ENCODE measurements at regions not wholly inside any gene's neighbourhood (a gene's known extent, or its start where the extent isn't known, plus 50 kb on each side); places are given as distances from the start of the nearest gene placed in this dataset.
"Not testable (repeated sequence)": the region's sequence is repeated elsewhere in the genome, so short reads cannot be mapped to it uniquely, and the experiment has no call there.

DNA sequence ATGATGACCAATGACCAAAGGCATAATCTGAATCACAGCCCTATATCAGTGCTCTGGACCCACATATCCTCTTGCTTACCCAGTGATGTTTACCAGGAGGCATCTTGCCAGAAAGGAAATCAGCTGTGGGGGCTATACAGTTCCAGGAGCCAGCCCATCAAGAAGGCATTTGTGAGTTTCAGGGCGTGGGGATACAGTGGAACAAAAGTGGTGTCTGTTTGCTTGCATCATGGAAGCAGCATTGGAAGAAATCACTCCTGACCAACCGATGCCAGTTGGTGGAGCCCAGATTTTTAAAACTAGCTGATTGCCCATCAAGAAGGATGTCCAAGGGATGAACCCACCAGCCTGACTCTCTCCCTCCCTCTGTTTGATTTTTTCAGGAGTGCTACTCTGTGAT is 106.5 kb upstream of the EGFLAM start:
- DNase-seq (ENCODE audit: extremely low spot score, insufficient read length, low read depth) (no peak), FAIRE-seq (no peak)

DNA sequence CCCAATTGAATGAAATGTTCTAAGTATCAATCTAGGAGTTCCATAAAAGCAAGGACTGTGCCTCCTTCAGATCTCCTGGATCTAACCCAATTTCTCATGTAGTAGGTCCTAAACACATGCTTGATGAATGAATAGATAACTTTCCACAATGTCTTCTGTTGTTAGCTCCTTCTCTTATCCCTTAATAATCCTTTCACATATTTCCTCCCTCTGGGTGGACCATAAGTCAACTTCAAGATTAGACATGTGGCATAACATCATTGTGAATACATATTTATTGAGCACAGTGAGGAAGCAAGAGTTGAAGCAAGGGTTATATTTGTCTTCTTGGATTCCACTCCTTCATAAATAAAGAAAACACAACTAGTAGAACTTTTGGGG is 108.6 kb upstream of the EGFLAM start:
- DNase-seq (ENCODE audit: extremely low spot score, insufficient read length, low read depth) (no peak), FAIRE-seq (no peak)

DNA sequence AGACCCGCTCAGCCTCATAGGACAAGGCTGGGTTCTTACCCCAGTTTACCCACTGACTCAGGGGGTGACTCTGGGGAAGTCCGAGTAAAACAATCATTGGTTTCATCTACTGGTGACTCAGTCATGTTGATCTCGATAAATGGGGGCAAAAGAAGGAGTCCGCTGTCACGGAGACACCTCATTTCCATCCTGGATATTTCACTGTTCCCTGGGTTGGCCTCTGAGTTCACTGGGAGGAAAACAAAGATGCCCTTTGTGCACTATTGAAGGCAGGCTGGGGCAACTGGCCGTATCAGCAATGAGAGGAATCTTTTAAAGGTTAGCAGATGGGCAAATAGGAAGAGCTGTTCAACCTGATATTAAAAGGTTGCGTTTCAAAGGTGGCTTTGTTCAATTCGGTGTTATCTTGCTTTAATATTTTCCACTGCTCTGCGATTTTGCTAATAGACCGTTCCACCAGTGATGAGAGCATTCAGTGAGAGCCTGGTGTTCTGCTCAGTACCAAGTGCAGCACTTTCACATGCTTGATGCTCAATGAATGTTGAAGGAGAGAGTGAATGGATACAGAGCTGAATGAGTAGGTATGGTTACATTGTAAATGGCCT is 110.2 kb upstream of the EGFLAM start:
- no peak for DNase-seq (ENCODE audit: extremely low spot score, insufficient read length, low read depth)
- no peak for FAIRE-seq

DNA sequence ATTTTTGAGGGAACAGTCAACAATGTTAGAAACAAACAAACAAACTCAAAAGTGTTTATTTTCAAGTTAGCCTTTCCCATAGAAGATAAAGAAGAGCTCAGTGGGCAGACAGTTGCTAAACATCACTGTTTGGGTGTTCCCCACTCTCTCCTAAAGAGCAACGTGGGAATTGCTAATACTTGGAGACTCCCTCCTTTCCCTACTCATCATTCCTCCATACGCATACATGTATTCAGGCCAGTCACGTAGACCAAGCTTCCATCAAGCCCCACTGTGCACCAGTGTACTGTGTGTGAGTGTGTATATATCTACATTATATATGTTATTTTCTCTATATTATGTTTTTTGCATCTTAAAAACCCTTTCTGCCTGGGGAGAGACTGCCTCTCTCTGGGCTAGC is 115.0 kb upstream of the EGFLAM start:
- FAIRE-seq, result no peak
- no peak for DNase-seq (ENCODE audit: extremely low spot score, insufficient read length, low read depth)

DNA sequence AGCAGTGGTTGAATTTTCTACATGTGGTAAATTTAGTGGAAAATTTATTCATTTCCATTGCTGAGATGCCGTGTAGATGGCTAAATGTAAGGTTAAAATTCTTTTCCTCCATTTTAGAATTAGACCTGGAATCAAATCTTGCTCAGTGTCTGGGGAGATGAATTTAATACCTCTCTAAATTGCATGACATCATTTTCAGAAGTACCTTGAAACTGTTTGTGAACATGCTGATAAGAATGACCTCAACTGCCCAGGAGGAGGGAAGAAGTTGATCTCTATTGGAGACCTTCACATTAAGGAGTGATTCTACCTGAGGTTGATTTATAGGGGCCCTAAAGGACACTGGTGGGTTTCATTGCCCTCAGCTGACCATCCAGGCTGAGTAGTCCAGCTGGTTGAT is 116.7 kb upstream of the EGFLAM start:
- no peak for FAIRE-seq
- DNase-seq (ENCODE audit: extremely low spot score, insufficient read length, low read depth), result no peak

DNA sequence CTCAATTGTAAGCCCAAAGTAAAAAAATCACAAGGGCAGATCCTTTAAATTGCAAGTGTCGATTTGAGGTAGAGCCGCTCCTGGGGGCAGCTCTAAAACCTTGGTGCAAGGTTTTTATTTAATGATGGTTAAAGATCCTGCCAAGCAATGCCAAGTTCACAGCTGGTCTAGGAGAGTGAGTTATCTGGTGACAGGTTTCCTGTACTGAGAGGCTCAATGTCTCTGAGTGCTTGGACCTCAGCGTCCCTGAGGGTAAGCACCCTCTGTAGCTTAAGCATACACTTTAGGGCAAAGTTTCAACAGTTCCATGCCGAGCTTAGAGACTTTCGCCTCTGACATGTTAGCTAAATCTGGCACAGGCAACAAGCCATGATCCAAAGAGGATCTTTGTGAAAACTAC is 119.8 kb upstream of the EGFLAM start:
- FAIRE-seq, result no peak
- no peak for DNase-seq (ENCODE audit: extremely low spot score, insufficient read length, low read depth)

DNA sequence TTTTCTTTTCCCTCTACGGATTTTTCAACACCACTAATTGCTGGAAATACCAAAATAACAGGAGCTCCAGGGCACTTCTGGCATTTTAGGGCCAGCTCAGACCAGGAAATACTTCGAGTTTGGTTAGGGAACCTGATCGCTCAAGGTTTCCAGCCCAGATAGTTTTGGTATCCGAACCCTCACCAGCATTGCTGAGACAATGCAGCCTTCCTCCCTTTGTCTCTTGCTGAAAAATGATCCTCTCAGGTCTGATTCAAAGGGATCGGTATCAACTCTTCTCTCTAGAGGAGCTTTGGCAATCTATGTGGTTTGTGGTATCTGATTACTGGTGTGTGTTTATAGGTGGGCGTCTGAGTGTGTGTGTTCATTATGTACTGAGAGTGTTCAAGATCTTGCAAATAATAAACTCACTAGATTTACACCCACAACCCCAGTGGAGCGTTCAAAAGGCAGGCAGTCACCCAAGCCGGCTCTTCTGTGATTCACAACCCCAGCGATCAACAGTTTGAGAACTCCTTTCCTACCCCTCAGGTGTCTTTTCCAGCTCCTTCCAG is 122.8 kb upstream of the EGFLAM start:
- FAIRE-seq (no peak), DNase-seq (ENCODE audit: extremely low spot score, insufficient read length, low read depth) (no peak)

DNA sequence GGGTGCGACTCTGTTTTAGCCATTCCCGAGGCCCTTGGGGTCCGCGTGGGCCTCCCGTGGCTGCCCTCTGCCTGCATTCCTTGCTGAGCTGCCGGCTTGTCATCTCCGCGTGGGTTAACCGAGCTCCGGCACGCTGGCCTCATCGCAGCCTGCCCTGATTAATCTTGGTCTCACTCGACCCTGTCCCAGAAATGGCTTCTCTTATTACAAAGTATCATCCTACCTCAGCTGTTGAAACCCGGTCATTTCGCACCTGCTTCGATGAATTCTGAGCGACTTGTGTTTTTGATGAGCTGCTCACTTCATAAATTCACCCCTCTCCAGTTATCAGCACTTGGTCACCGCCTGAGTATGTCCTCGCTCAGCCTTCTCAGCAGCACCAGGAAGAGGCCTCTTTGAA is 123.5 kb upstream of the EGFLAM start:
- DNase-seq (ENCODE audit: extremely low spot score, insufficient read length, low read depth) (no peak), FAIRE-seq (no peak)

DNA sequence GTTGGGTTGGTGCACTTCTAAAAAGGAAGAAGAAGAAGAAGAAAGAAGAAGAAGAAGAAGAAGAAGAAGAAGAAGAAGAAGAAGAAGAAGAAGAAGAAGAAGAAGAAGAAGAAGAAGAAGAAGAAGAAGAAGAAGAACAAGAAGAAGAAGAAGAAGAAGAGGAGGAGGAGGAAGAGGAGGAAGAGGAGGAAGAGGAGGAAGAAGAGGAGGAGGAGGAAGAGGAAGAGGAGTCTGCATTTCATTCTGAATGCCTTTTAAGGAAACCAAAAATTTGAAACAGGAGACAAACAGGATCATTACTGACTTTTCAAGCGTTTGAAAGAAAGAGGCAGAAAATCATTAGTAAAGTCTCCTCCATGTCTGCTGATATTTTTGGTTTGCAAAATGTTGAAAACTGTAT is 124.1 kb upstream of the EGFLAM start:
- DNase-seq (ENCODE audit: extremely low spot score, insufficient read length, low read depth); FAIRE-seq: not testable (repeated sequence)

DNA sequence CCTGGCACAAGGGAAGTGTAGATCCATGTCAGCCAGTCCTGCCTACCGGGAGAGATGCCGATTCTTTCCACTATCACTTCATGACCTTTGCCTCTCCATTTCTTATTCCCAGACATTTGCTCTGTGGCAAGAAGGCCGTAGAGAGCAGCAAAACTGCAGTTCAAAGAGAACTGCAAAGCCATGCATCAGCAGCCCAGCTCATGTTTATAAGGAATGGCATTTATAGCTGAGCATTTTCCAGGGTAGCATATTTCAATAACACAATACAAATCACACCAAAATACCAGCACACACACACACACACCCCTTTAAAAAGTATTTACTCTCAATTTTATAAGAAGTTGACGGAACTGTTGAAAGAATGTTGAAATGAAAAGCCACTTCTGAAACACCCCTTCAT is 126.7 kb upstream of the EGFLAM start:
- DNase-seq (ENCODE audit: extremely low spot score, insufficient read length, low read depth) (no peak), FAIRE-seq (no peak)

DNA sequence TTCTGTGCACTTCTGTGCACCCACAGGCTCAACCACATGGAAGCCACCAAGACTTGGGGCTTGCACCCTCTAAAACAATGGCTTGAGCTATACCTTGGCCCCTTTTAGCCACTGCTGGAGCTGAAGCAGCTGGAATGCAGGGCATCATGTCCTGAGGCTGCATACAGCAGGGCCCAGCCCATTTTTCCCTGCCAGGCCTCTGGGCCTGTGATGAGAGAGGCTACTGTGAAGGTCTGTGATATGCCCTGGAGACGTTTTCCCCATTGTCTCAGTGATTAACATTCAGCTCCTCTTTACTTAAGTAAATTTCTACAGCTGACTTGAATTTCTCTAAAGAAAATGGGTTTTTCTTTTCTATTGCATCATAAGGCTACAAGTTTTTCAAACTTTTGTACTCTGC is 134.0 kb upstream of the EGFLAM start:
- FAIRE-seq (no peak), DNase-seq (ENCODE audit: extremely low spot score, insufficient read length, low read depth) (no peak)

DNA sequence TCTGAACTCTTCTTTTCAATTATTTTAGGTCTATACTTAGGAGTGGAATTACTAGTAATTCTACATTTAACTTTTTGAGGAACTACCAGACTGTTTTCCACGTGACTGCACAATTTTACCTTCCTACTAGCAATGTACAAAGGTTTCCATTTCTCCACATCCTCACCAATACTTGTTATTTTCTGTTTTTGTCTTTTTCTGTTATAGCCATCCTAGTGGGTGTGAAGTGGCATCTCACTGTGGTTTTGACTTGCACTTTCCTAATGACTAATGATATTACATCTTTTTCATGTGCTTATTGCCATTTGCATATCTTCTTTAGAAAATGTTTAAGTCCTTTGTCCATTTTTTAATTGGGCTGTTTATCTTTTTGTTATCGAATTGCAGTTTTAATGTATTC is 136.9 kb upstream of the EGFLAM start:
- FAIRE-seq, result no peak
- DNase-seq (ENCODE audit: extremely low spot score, insufficient read length, low read depth), result no peak

DNA sequence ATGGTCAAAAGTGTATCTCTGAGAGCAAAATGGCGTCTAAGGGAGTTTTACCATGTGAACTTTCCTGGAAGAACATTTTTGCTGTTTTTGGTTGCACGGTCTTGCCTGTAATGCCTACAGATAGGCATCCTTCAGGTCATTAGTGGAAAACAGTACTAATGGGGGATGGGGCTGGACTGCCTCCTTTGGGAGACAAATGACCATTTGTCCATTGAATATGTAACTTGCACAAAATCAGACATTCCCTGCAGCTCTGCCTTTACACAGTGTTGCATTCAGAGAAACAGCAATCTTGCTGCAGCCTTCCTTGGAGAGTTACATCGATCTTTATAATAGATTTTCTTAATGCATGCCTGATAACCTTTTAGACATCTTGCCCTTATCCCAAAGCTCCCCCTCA is 138.5 kb upstream of the EGFLAM start:
- DNase-seq (ENCODE audit: extremely low spot score, insufficient read length, low read depth), result no peak
- FAIRE-seq, result no peak

DNA sequence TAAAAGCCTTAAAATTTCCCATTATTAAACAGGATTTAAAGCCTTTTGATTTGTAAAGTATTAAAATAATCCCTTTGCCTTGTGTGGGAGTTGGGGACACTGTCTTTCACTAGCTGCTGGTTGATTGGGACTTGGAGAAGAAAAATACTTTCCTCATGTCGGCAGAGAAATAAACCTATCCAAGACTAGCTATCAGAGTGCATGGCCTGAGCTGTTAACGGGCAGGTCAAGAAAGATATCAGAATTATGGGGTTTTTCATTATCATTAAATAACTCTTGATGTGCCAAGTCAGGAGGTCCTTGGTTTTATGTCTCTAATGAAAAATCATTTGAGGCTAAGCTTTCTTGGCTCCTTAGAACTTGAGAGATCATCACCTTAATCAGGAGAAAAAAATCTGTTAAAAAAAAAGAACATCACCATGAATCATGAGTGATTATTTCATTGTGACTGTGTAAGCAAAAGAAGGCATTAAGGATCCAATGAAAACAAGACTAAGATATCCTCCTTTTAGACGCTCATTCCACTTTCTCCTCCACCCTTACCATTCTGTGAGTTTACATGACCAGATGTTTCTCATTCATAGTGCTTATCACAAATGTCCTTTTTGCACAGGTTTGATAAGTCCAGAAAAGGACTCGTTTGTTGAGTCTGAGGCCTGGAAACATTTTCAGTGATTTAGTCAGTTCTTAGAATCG is 140.4 kb upstream of the EGFLAM start:
- no peak for FAIRE-seq
- DNase-seq (ENCODE audit: extremely low spot score, insufficient read length, low read depth), result no peak

DNA sequence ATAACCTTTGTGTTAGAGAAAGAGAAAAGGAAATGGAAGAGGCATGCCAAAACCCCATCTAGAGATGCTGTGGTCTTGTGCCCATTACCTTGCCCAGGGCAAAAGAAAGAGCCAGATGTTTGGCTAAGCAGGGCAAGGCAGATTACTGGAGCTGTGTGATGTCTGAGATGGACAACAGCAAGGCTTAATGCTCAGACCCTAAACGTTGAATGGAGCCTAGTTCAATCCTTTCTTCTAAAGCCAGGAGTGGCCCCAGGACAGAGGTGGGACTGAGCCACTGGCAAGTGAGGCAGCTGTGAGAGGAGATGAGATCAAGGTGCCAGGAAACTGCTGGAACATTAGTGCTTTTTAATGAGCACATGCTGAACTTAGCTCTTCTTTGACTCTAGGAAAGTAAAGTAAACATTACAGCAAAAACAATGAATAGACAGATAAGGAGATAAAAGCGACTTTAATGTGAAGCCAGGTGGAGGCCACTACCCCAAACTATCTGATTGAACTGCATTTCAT is 143.0 kb upstream of the EGFLAM start:
- no peak for DNase-seq (ENCODE audit: extremely low spot score, insufficient read length, low read depth)
- no peak for FAIRE-seq

DNA sequence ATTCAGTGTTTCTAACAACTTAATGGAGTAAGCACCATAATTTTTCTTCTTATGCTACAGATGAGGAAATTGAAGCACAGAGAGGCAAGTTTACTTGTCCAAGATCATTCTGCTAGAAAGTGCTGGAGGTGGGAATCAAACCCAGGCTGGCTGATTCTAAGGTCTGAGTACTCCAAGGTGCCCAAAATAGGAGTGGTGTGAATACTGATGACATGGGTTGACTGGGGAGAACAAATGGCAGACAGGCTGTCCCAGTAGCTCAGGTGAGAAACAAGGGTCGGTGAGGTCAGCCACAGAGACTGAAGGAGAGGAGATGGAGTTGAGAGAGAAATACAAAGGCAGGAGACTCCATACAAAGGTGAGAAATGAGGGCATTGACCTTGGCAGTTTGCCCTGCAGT is 144.5 kb upstream of the EGFLAM start:
- DNase-seq (ENCODE audit: extremely low spot score, insufficient read length, low read depth) (no peak), FAIRE-seq (no peak)

DNA sequence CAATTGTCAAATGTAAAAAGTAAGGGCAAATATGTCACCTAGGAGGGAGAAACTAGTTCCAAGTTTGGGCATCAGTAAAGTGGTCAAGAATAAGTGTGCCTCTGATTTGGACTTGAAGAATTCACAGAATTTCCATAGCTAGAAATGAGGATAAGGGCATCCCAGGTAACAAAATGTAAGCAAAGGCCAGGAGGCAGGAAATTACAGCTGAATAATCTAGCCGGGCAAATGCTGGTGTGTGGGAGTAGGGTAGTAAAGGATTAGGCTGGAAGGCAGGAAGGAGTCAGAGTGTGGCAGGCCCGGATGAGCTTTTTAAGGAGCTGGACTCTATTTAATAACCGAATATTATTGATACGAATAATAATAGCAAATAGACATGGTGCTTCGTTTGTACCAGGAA is 144.9 kb upstream of the EGFLAM start:
- DNase-seq (ENCODE audit: extremely low spot score, insufficient read length, low read depth) (no peak), FAIRE-seq (no peak)

DNA sequence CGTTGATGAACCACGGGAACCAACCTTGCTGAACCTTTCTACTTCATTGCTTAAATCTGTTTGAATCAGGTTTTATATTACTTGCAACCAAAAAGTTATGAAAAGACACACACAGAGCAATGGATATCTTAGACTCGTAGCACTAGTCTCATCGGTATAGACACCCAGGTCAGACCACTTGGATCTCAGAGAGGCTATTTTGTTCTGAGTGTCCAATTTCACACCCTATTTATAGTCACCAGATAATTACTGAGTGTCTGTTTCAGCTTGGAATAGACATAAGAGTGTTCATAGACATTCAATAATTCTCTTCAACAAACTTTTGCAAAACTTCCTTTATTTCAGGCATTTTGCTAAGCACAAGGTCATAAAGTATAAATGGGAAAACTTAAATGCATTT is 145.4 kb upstream of the EGFLAM start:
- DNase-seq (ENCODE audit: extremely low spot score, insufficient read length, low read depth) (no peak), FAIRE-seq (no peak)

DNA sequence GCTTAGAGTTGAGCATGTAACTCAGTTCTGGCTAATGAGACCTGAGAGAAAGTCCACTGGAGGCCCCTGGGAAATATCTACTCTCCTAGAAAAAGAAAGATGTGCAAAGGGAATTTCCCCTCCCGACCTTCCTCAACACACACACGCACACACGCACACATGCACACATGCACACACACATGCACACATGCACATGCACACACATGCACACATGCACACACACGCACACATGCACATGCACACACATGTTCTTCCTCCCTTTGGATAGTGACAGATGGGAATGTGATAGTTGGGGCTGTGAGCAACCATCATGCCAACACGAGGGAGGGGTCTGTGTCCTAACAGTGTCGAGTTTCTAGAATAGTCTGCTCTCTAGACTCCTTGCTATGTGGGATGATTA is 148.2 kb upstream of the EGFLAM start:
- no peak for DNase-seq (ENCODE audit: extremely low spot score, insufficient read length, low read depth)
- no peak for FAIRE-seq

DNA sequence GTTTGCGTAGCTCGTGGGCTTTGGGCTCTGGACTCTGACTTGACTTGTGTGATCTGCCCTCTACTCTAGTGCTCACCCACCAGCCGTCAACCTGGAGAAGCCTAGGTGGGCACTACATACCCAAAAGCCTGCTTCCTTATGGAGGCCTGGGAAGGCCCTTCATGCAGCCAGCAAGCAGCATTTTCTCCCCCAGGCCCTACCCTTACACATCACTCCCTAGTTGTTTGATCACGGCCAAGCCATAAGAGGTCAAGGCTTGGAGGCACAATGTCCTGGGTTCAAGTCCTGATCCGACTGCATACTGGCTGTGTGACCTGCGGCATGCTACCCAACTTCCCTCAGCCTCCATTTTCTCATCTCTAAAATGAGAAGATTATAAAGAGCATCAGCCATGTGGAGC is 151.3 kb upstream of the EGFLAM start:
- FAIRE-seq (no peak), DNase-seq (ENCODE audit: extremely low spot score, insufficient read length, low read depth) (no peak)

DNA sequence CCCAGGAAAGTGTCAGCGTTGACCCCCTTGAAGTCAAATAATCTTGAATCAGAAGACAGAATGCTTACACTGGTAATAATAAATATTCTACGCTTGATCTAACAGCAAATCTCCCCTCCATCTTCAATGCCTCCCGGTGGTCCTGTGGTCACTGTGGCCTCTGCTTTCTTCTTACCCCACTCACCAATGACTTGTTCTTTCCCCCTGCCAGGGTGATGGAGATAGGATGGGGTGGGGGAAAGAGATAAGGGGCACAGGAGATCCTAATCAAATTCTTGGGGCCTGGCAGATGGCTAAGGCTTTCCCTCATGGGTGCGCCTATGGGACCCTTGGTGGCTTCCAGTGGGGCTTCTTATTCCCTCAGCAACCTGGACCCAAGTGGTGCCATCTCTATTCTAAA is 152.6 kb upstream of the EGFLAM start:
- FAIRE-seq (no peak), DNase-seq (ENCODE audit: extremely low spot score, insufficient read length, low read depth) (no peak)

DNA sequence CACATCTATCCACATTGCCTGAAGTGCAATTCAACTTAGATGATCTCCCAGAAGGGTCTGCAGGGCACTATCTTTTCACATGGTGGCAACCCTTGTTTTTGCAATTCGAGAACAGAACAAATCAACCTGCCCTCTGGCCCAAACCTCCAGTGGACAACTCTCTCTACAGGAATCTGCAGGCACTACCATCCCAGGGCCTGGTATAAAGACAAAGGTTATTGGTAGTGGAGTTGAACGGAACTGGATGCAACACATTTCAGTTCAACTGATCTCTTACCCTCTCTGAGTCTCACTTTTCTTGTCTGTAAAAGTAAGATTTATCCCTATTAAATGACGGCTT is 153.2 kb upstream of the EGFLAM start:
- FAIRE-seq (no peak), DNase-seq (ENCODE audit: extremely low spot score, insufficient read length, low read depth) (no peak)

All from GM18507 (cell line).